ENCODE measurements at regions not wholly inside any gene's neighbourhood (a gene's known extent, or its start where the extent isn't known, plus 50 kb on each side); places are given as distances from the start of the nearest gene placed in this dataset.

- peak; percentile 12 for DNase-seq (ENCODE audit: low read depth)
- no peaks in the 10 kb centered on the region for H3K9me3 Mint-ChIP-seq (ENCODE audit: unreplicated experiment)
- no peak overlapping the region for H3K9ac ChIP-seq (ENCODE audit: low read length)
- H3K27ac Mint-ChIP-seq (ENCODE audit: unreplicated experiment), result no peak overlapping the region
- H3K36me3 Mint-ChIP-seq (ENCODE audit: low read depth, unreplicated experiment), result no peaks in the 10 kb centered on the region
- no peaks in the 10 kb centered on the region for H3K27me3 Mint-ChIP-seq (ENCODE audit: low read depth, unreplicated experiment)
- H3K79me2 ChIP-seq (ENCODE audit: insufficient read depth, low read length), result no peaks in the 10 kb centered on the region
- H3K4me1 ChIP-seq (ENCODE audit: insufficient read depth, low read length), result no peaks in the 10 kb centered on the region
- no peak overlapping the region for H3K4me2 ChIP-seq (ENCODE audit: low read length)
- H3K27me3 ChIP-seq (ENCODE audit: insufficient read depth, low read length), result no peaks in the 10 kb centered on the region
- no peak overlapping the region for H3K27ac ChIP-seq (ENCODE audit: low read depth, low read length)
- H3K9me3 ChIP-seq (ENCODE audit: insufficient read depth, low read depth, low read length), result no peaks in the 10 kb centered on the region
- no peak overlapping the region for H3K4me3 Mint-ChIP-seq (ENCODE audit: unreplicated experiment)
- no peak overlapping the region for H3K4me3 ChIP-seq (ENCODE audit: insufficient read depth, low read depth, low read length)
- no peaks in the 10 kb centered on the region for H4K20me1 ChIP-seq (ENCODE audit: insufficient read depth, low read length)
- TF ChIP-seq EZH2 (IDR thresholded peaks at IDR 0.05; ENCODE audit: insufficient read depth, low read length) (no peak), CTCF (IDR thresholded peaks at IDR 0.05; ENCODE audit: insufficient read depth, low read depth, low read length) (no peak)
- no peaks in the 10 kb centered on the region for H3K36me3 ChIP-seq (ENCODE audit: insufficient read depth, low read length)
- no peak for FAIRE-seq
- H2AFZ ChIP-seq (ENCODE audit: low read depth, low read length), result no peak overlapping the region
- no peaks in the 10 kb centered on the region for H3K4me1 Mint-ChIP-seq (ENCODE audit: low read depth, unreplicated experiment)
These were observed 86.7 kb upstream of the PTBP2 start for GRCh38 chr1:96634883-96635282.

- H3K4me1 Mint-ChIP-seq (ENCODE audit: low read depth, unreplicated experiment), result no peaks in the 10 kb centered on the region
- no peak overlapping the region for H3K4me2 ChIP-seq (ENCODE audit: low read length)
- H3K27me3 ChIP-seq (ENCODE audit: insufficient read depth, low read length), result no peaks in the 10 kb centered on the region
- no peaks in the 10 kb centered on the region for H3K79me2 ChIP-seq (ENCODE audit: insufficient read depth, low read length)
- H3K9me3 ChIP-seq (ENCODE audit: insufficient read depth, low read depth, low read length), result no peaks in the 10 kb centered on the region
- no peak overlapping the region for H3K4me3 ChIP-seq (ENCODE audit: insufficient read depth, low read depth, low read length)
- no peaks in the 10 kb centered on the region for H4K20me1 ChIP-seq (ENCODE audit: insufficient read depth, low read length)
- no peaks in the 10 kb centered on the region for H3K36me3 ChIP-seq (ENCODE audit: insufficient read depth, low read length)
- no peak overlapping the region for H2AFZ ChIP-seq (ENCODE audit: low read depth, low read length)
- H3K9ac ChIP-seq (ENCODE audit: low read length), result no peak overlapping the region
- no peak overlapping the region for H3K4me3 Mint-ChIP-seq (ENCODE audit: unreplicated experiment)
- FAIRE-seq (no peak), DNase-seq (ENCODE audit: low read depth) (peak; percentile 10)
- H3K4me1 ChIP-seq (ENCODE audit: insufficient read depth, low read length), result no peaks in the 10 kb centered on the region
- TF ChIP-seq CTCF (IDR thresholded peaks at IDR 0.05; ENCODE audit: insufficient read depth, low read depth, low read length), result no peak
- no peak for TF ChIP-seq EZH2 (IDR thresholded peaks at IDR 0.05; ENCODE audit: insufficient read depth, low read length)
- H3K9me3 Mint-ChIP-seq (ENCODE audit: unreplicated experiment), result no peaks in the 10 kb centered on the region
- no peak overlapping the region for H3K27ac ChIP-seq (ENCODE audit: low read depth, low read length)
- no peak overlapping the region for H3K27ac Mint-ChIP-seq (ENCODE audit: unreplicated experiment)
- no peaks in the 10 kb centered on the region for H3K27me3 Mint-ChIP-seq (ENCODE audit: low read depth, unreplicated experiment)
- no peaks in the 10 kb centered on the region for H3K36me3 Mint-ChIP-seq (ENCODE audit: low read depth, unreplicated experiment)
These were observed 80.3 kb upstream of the PTBP2 start for GRCh38 chr1:96641282-96641681.

- Mint-ChIP-seq H3K27ac (ENCODE audit: unreplicated experiment) (no peak overlapping the region), H3K36me3 (ENCODE audit: low read depth, unreplicated experiment) (no peaks in the 10 kb centered on the region), H3K4me3 (ENCODE audit: unreplicated experiment) (no peak overlapping the region), H3K9me3 (ENCODE audit: unreplicated experiment) (no peaks in the 10 kb centered on the region), H3K27me3 (ENCODE audit: low read depth, unreplicated experiment) (no peaks in the 10 kb centered on the region), H3K4me1 (ENCODE audit: low read depth, unreplicated experiment) (no peaks in the 10 kb centered on the region)
- Histone ChIP-seq H3K9me3 (ENCODE audit: insufficient read depth, low read depth, low read length) (no peaks in the 10 kb centered on the region), H3K4me2 (ENCODE audit: low read length) (no peak overlapping the region), H3K27ac (ENCODE audit: low read depth, low read length) (no peak overlapping the region), H3K9ac (ENCODE audit: low read length) (no peak overlapping the region), H3K27me3 (ENCODE audit: insufficient read depth, low read length) (no peaks in the 10 kb centered on the region), H3K4me3 (ENCODE audit: insufficient read depth, low read depth, low read length) (no peak overlapping the region), H3K4me1 (ENCODE audit: insufficient read depth, low read length) (no peaks in the 10 kb centered on the region), H2AFZ (ENCODE audit: low read depth, low read length) (no peak overlapping the region), H4K20me1 (ENCODE audit: insufficient read depth, low read length) (no peaks in the 10 kb centered on the region), H3K36me3 (ENCODE audit: insufficient read depth, low read length) (no peaks in the 10 kb centered on the region), H3K79me2 (ENCODE audit: insufficient read depth, low read length) (no peaks in the 10 kb centered on the region)
- TF ChIP-seq EZH2 (IDR thresholded peaks at IDR 0.05; ENCODE audit: insufficient read depth, low read length) (no peak), CTCF (IDR thresholded peaks at IDR 0.05; ENCODE audit: insufficient read depth, low read depth, low read length) (no peak)
- DNase-seq (ENCODE audit: low read depth) (no peak), FAIRE-seq (no peak)
These were observed 78.1 kb upstream of the PTBP2 start for GRCh38 chr1:96643519-96643918.

All from astrocyte (in vitro differentiated cells and primary cell).